ENCODE measurements at regions not wholly inside any gene's neighbourhood (a gene's known extent, or its start where the extent isn't known, plus 50 kb on each side); places are given as distances from the start of the nearest gene placed in this dataset.

GRCh38 chr6:47159763-47160162 is 117.6 kb upstream of the ADGRF1 start:
- POLR2A ChIA-PET (ENCODE audit: partially characterized antibody) = no interaction called here
- CTCF ChIA-PET (ENCODE audit: partially characterized antibody) = no interaction called here
- Mint-ChIP-seq H3K27ac (no peak overlapping the region), H3K4me3 (no peak overlapping the region), H3K27me3 (peaks cover 0 to 7% of the 10 kb centered on the region in 2 donors), H3K9me3 (no peaks in the 10 kb centered on the region), H3K36me3 (no peaks in the 10 kb centered on the region), H3K4me1 (no peaks in the 10 kb centered on the region)
- H3K4me1 ChIP-seq (ENCODE audit: insufficient read depth, low read length) = no peaks in the 10 kb centered on the region
- no peaks in the 10 kb centered on the region for H3K36me3 ChIP-seq (ENCODE audit: insufficient read depth, low read length)
- DNase-seq = no peak
- no peak overlapping the region for H3K4me3 ChIP-seq (ENCODE audit: low read length in 2 of 2)
- no peaks in the 10 kb centered on the region for H3K9me3 ChIP-seq (ENCODE audit: control insufficient read depth in 1 of 2, low read length in 2 of 2)
- H3K27me3 ChIP-seq (ENCODE audit: insufficient read depth, low read length) = no peaks in the 10 kb centered on the region
- intact Hi-C loops (cut with micrococcal nuclease) = no loop called here
- no peak overlapping the region for H3K27ac ChIP-seq (ENCODE audit: low read depth, low read length)

- Histone ChIP-seq H3K9me3 (ENCODE audit: control insufficient read depth in 1 of 2, low read length in 2 of 2) (no peaks in the 10 kb centered on the region), H3K4me3 (ENCODE audit: low read length in 2 of 2) (no peak overlapping the region), H3K4me1 (ENCODE audit: insufficient read depth, low read length) (no peaks in the 10 kb centered on the region), H3K27me3 (ENCODE audit: insufficient read depth, low read length) (no peaks in the 10 kb centered on the region), H3K27ac (ENCODE audit: low read depth, low read length) (no peak overlapping the region), H3K36me3 (ENCODE audit: insufficient read depth, low read length) (no peaks in the 10 kb centered on the region)
- ChIA-PET CTCF (ENCODE audit: partially characterized antibody) (no interaction called here), POLR2A (ENCODE audit: partially characterized antibody) (no interaction called here)
- H3K27ac Mint-ChIP-seq = no peak overlapping the region
- no peak for DNase-seq
- intact Hi-C loops (cut with micrococcal nuclease) = no loop called here
- no peak overlapping the region for H3K4me3 Mint-ChIP-seq
- H3K4me1 Mint-ChIP-seq = no peaks in the 10 kb centered on the region
- H3K36me3 Mint-ChIP-seq = no peaks in the 10 kb centered on the region
- peaks cover 0 to 2% of the 10 kb centered on the region in 2 donors for H3K27me3 Mint-ChIP-seq
- H3K9me3 Mint-ChIP-seq = no peaks in the 10 kb centered on the region
Observed at GRCh38 chr6:47157653-47158219, 115.6 kb upstream of the ADGRF1 start.

GRCh38 chr6:47157063-47157462 is 114.9 kb upstream of the ADGRF1 start:
- intact Hi-C loops (cut with micrococcal nuclease) = no loop called here
- H3K27ac ChIP-seq (ENCODE audit: low read depth, low read length) = no peak overlapping the region
- H3K4me3 ChIP-seq (ENCODE audit: low read length in 2 of 2) = no peak overlapping the region
- H3K4me1 Mint-ChIP-seq = no peaks in the 10 kb centered on the region
- no peaks in the 10 kb centered on the region for H3K9me3 ChIP-seq (ENCODE audit: control insufficient read depth in 1 of 2, low read length in 2 of 2)
- no peak for DNase-seq
- H3K27me3 Mint-ChIP-seq = peaks cover 0 to 2% of the 10 kb centered on the region in 2 donors
- H3K4me1 ChIP-seq (ENCODE audit: insufficient read depth, low read length) = no peaks in the 10 kb centered on the region
- ChIA-PET POLR2A (ENCODE audit: partially characterized antibody) (no interaction called here), CTCF (ENCODE audit: partially characterized antibody) (no interaction called here)
- H3K27ac Mint-ChIP-seq = no peak overlapping the region
- H3K4me3 Mint-ChIP-seq = no peak overlapping the region
- no peaks in the 10 kb centered on the region for H3K27me3 ChIP-seq (ENCODE audit: insufficient read depth, low read length)
- H3K9me3 Mint-ChIP-seq = no peaks in the 10 kb centered on the region
- H3K36me3 Mint-ChIP-seq = no peaks in the 10 kb centered on the region
- no peaks in the 10 kb centered on the region for H3K36me3 ChIP-seq (ENCODE audit: insufficient read depth, low read length)

- no peaks in the 10 kb centered on the region for H3K27me3 ChIP-seq (ENCODE audit: insufficient read depth, low read length)
- H3K4me1 Mint-ChIP-seq = no peaks in the 10 kb centered on the region
- no peak overlapping the region for H3K27ac ChIP-seq (ENCODE audit: low read depth, low read length)
- H3K9me3 Mint-ChIP-seq = no peaks in the 10 kb centered on the region
- no peak for DNase-seq
- intact Hi-C loops (cut with micrococcal nuclease) = no loop called here
- no peaks in the 10 kb centered on the region for H3K36me3 ChIP-seq (ENCODE audit: insufficient read depth, low read length)
- no peaks in the 10 kb centered on the region for H3K4me1 ChIP-seq (ENCODE audit: insufficient read depth, low read length)
- H3K9me3 ChIP-seq (ENCODE audit: control insufficient read depth in 1 of 2, low read length in 2 of 2) = no peaks in the 10 kb centered on the region
- H3K27ac Mint-ChIP-seq = no peak overlapping the region
- no peak overlapping the region for H3K4me3 ChIP-seq (ENCODE audit: low read length in 2 of 2)
- POLR2A ChIA-PET (ENCODE audit: partially characterized antibody) = no interaction called here
- no peak overlapping the region for H3K4me3 Mint-ChIP-seq
- H3K27me3 Mint-ChIP-seq = peaks cover 0 to 4% of the 10 kb centered on the region in 2 donors
- CTCF ChIA-PET (ENCODE audit: partially characterized antibody) = no interaction called here
- H3K36me3 Mint-ChIP-seq = no peaks in the 10 kb centered on the region
Observed at GRCh38 chr6:47156196-47156595, 114.1 kb upstream of the ADGRF1 start.

- Histone ChIP-seq H3K4me1 (ENCODE audit: insufficient read depth, low read length) (no peaks in the 10 kb centered on the region), H3K27me3 (ENCODE audit: insufficient read depth, low read length) (no peaks in the 10 kb centered on the region), H3K27ac (ENCODE audit: low read depth, low read length) (no peak overlapping the region), H3K4me3 (ENCODE audit: low read length in 2 of 2) (no peak overlapping the region), H3K36me3 (ENCODE audit: insufficient read depth, low read length) (no peaks in the 10 kb centered on the region), H3K9me3 (ENCODE audit: control insufficient read depth in 1 of 2, low read length in 2 of 2) (no peaks in the 10 kb centered on the region)
- Mint-ChIP-seq H3K27ac (no peak overlapping the region), H3K4me3 (no peak overlapping the region), H3K27me3 (peaks cover 2 to 5% of the 10 kb centered on the region in 2 donors), H3K4me1 (no peaks in the 10 kb centered on the region), H3K36me3 (no peaks in the 10 kb centered on the region), H3K9me3 (no peaks in the 10 kb centered on the region)
- DNase-seq = no peak
- CTCF ChIA-PET (ENCODE audit: partially characterized antibody) = no interaction called here
- POLR2A ChIA-PET (ENCODE audit: partially characterized antibody) = no interaction called here
- intact Hi-C loops (cut with micrococcal nuclease) = no loop called here
Observed at GRCh38 chr6:47153404-47153755, 111.2 kb upstream of the ADGRF1 start.

- H3K36me3 ChIP-seq (ENCODE audit: insufficient read depth, low read length) = no peaks in the 10 kb centered on the region
- Mint-ChIP-seq H3K27ac (no peak overlapping the region), H3K36me3 (no peaks in the 10 kb centered on the region), H3K4me3 (no peak overlapping the region), H3K27me3 (peaks cover 2 to 5% of the 10 kb centered on the region in 2 donors), H3K9me3 (no peaks in the 10 kb centered on the region), H3K4me1 (no peaks in the 10 kb centered on the region)
- no peaks in the 10 kb centered on the region for H3K4me1 ChIP-seq (ENCODE audit: insufficient read depth, low read length)
- no peak overlapping the region for H3K4me3 ChIP-seq (ENCODE audit: low read length in 2 of 2)
- intact Hi-C loops (cut with micrococcal nuclease) = no loop called here
- ChIA-PET CTCF (ENCODE audit: partially characterized antibody) (no interaction called here), POLR2A (ENCODE audit: partially characterized antibody) (no interaction called here)
- H3K27me3 ChIP-seq (ENCODE audit: insufficient read depth, low read length) = no peaks in the 10 kb centered on the region
- no peaks in the 10 kb centered on the region for H3K9me3 ChIP-seq (ENCODE audit: control insufficient read depth in 1 of 2, low read length in 2 of 2)
- no peak for DNase-seq
- H3K27ac ChIP-seq (ENCODE audit: low read depth, low read length) = no peak overlapping the region
Observed at GRCh38 chr6:47152666-47153403, 110.7 kb upstream of the ADGRF1 start.

- no peak overlapping the region for H3K4me3 ChIP-seq (ENCODE audit: low read length in 2 of 2)
- ChIA-PET POLR2A (ENCODE audit: partially characterized antibody) (no interaction called here), CTCF (ENCODE audit: partially characterized antibody) (no interaction called here)
- intact Hi-C loops (cut with micrococcal nuclease) = no loop called here
- H3K4me3 Mint-ChIP-seq = no peak overlapping the region
- H3K4me1 Mint-ChIP-seq = no peaks in the 10 kb centered on the region
- peaks cover 2 to 5% of the 10 kb centered on the region in 2 donors for H3K27me3 Mint-ChIP-seq
- H3K9me3 Mint-ChIP-seq = no peaks in the 10 kb centered on the region
- DNase-seq = no peak
- no peaks in the 10 kb centered on the region for H3K36me3 ChIP-seq (ENCODE audit: insufficient read depth, low read length)
- H3K27ac Mint-ChIP-seq = no peak overlapping the region
- H3K36me3 Mint-ChIP-seq = no peaks in the 10 kb centered on the region
- no peaks in the 10 kb centered on the region for H3K4me1 ChIP-seq (ENCODE audit: insufficient read depth, low read length)
- H3K9me3 ChIP-seq (ENCODE audit: control insufficient read depth in 1 of 2, low read length in 2 of 2) = no peaks in the 10 kb centered on the region
- no peaks in the 10 kb centered on the region for H3K27me3 ChIP-seq (ENCODE audit: insufficient read depth, low read length)
- H3K27ac ChIP-seq (ENCODE audit: low read depth, low read length) = no peak overlapping the region
Observed at GRCh38 chr6:47151232-47151898, 109.2 kb upstream of the ADGRF1 start.

All from CD4-positive, alpha-beta memory T cell (primary cell).